Brain pericyte (primary cell): ENCODE measurements at regions not wholly inside any gene's neighbourhood (a gene's known extent, or its start where the extent isn't known, plus 50 kb on each side); places are given as distances from the start of the nearest gene placed in this dataset.

Experiments
- DNase-seq: peaks from one replicate; pipeline ENCODE4 v3.0.0-alpha.2; 2012; ENCODE audit warnings: low read depth, low spot score

DNA sequence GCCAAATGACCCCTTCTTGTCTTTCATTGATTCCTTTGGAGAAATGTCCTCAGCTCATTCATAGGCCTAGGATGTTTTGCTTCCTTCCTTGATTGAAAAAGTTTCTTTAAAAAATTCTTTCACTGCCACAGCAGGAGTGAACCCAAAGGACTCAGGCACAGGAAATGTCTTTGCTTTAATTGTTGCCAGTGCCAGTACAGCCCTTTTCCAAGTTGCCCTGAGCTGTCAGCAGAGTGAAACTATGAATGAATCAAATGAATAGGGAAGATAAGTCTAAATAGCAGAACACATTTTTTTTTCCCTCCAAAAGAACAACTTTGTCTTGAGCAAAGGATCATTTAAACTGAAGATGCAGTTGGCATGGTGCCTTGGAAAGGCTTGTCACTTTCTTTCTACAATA lies 63.8 kb upstream of the SLC4A4 start:
- DNase-seq = no peak

DNA sequence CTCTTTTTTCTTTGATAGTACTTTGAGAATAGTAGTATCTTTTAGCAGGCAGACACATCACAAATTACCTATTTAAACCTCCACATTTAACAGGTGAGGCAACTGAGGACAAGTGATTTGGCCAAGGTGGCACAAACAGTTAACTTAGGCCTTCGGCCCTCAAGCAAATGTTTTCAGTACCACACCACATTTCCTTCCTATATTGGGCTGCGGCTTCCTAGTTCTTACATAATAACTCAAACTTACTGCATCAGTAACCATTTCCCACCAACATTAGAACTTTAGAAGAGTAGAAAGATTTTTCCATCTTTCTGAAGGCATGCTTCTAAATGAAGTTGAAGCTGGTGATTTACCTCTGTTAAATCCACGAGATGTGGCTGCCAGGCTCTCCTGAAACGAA lies 63.2 kb upstream of the SLC4A4 start:
- no peak for DNase-seq

DNA sequence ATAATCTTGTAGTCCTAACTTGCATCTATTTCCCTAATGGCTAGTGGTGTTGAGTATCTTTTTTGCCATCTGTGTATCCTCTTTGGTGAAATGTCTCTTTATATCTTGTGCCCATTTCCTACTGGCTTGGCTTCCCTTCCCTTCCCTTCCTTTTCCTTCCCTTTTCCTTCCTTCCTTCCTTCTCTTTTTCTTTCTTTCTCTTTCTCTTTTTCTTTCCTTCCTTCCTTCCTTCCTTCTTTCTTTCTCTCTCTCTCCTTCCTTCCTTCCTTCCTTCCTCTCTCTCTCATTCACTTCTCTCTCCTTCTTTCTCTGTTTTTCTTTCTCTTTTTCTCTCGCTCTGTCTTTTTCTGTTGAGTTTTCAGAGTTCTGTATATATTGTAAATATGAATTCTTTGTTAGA lies 61.5 kb upstream of the SLC4A4 start:
- DNase-seq = no peak

DNA sequence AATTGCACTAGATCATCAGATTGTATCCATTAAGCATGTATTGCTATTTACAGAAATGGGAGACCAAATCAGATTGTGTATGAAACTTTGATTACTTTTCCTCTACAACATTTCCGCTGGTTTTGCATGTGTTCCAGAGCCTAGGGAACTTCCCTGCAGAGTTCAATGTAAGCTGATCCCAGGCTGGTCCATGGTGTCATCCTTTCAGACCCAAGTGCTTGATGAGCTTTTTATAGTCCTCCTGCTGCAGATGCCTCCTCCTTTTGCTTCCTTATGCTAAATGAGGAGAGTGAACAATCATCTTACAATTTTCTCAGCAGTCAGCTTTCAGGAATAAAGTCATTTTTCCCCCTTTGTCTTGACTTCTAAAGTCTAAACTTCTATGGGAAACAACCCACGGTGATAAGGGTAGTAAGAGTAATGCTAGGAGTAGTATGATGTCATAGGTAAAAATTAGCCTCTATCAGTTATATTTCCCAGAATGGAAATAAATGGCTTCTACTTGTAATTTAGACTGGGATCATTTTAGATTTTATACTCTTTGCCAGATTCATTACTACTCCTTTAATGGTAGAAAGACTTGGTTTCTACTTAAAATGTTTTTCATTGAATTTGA lies 55.1 kb upstream of the SLC4A4 start:
- DNase-seq = no peak

DNA sequence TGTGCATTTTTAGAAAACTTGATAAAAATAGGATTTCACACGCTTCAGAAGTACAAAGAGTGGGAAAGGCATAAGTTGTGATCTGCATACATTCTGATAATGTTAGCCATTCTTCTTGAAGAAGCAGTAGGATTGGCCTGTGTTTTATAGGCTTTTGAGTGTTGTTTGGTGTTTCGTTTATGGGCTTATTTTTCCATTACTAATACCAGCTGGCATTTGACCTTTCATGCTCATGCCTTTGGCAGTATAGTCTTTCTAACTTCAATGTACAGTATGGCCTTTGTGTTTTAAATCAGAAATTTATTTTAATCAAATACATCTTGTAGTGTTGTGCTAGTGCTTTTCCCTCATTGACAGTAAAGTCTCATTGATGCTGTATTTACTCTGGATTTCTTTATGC lies 51.5 kb upstream of the SLC4A4 start:
- DNase-seq = no peak

DNA sequence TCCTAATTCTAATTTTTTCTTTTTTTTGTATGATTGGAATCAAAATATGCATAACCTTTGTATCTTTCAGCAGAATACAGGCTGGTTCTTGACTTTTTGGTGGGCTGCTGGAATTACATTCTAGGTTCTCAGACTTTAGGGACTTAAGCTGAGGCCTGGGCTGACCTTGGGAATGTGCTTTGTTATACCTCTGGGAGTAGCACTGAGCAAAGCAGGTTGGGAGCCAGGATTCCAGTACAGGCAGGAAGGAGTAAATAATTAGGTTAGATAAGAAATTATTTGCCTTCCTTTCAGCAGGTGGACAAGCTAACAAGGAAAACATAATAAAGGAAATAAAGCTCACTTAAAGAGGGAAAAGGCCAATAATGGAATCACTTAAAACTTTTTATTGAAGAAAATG lies 49.9 kb upstream of the SLC4A4 start:
- DNase-seq = no peak
